GM21381 (cell line): ENCODE measurements at regions not wholly inside any gene's neighbourhood (a gene's known extent, or its start where the extent isn't known, plus 50 kb on each side); places are given as distances from the start of the nearest gene placed in this dataset.
"Not testable (repeated sequence)": the region's sequence is repeated elsewhere in the genome, so short reads cannot be mapped to it uniquely, and the experiment has no call there.

Source experiments
- ATAC-seq: cut with Tn5 transposase; IDR thresholded peaks from one replicate; pipeline ENCODE4 v1.9.1; 2021; ENCODE audit warnings: mild to moderate bottlenecking, moderate library complexity; ENCODE audit not compliant: unreplicated experiment

DNA sequence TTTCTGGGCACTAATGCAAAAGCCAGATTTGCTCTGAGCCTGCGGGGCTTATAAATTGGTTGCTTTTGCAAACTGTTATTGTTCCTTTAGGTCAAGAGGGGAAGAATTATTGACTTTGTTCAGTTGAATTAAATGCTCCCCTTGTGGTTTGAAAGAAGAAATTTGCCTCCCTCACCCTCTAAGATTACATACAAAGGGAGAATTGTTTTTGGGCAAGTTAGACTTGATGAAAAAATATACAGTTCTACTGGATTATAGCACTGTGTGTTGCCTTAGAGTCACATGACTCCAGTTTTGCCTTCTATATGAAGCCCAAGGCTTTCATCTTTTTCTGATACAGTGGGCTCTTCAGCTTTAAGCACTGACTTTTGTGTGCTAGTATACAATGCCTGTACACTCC, 1265.8 kb upstream of the LRRTM3 start:
- no peak for ATAC-seq

DNA sequence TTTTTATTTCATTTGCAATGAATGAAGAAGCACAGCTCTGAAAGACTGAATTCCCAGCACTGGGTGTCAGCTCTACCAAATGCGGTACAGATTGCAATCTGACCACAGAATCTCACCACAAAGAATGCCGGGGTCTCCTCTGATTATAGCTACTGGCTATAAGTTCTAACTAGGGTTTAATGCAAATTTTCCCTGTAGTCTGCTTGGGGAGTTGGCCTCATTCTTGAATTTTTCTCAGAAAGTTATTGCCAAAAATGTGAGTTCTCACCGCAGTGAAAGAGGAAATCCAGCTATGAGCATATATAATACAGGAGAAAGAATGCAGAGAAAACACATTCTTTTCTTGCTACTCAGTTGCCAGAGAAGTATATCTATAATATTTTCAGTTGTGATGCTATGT, 1255.7 kb upstream of the LRRTM3 start:
- ATAC-seq = no peak

DNA sequence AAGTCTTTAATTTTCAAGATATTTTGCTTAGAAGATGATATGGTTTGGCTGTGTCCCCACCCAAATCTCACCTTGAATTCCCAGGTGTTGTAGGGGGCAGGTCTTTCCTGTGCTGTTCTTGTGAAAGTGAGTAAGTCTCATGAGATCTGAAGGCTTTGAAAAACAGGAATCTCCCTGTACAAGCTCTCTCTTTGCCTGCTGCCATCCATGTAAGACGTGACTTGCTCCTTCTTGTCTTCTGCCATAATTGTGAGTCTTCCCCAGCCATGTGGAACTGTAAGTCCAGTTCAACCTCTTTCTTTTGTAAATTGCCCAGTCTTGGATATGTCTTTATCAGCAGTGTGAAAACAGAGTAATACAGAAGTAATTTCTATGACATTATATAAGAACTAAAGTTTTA, 1255.2 kb upstream of the LRRTM3 start:
- not testable (repeated sequence) for ATAC-seq

DNA sequence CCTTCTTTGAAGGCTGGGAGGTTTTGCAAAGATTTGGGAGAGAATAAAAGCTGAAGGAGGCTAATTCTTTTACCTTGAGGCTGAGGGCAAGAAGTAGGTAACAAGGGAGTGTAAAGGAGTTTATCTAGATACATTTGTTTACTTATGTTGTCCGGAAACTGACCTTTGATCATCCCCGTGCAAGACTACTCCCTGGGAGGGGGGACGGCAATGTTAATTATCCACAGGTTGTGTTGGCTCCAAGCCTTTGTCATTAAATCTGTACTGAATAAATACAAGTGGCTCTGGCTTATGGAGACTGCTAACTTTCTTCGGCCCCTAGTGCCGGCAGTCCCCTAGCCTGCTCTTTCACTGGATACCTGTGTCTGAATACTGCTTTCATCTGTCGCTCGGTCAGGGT, 1250.6 kb upstream of the LRRTM3 start:
- no peak for ATAC-seq

DNA sequence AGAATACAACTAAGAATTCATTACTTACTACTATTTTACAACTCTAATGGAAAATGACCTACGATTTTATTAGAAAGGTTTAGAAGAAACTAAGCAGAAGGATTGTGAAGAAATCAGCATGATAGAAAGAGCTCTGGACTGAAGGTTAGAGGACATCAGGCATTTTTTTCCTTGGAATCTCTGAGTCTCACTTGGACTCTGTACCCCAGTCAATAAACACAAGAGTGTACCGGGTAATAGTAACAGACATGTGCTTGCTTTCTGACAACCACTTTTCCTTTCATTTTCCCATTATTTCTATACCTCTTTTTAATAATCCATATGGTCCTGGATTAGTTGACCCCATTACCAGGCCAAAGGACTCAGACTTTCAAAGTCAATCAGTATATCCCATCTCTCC, 1240.9 kb upstream of the LRRTM3 start:
- no peak for ATAC-seq

DNA sequence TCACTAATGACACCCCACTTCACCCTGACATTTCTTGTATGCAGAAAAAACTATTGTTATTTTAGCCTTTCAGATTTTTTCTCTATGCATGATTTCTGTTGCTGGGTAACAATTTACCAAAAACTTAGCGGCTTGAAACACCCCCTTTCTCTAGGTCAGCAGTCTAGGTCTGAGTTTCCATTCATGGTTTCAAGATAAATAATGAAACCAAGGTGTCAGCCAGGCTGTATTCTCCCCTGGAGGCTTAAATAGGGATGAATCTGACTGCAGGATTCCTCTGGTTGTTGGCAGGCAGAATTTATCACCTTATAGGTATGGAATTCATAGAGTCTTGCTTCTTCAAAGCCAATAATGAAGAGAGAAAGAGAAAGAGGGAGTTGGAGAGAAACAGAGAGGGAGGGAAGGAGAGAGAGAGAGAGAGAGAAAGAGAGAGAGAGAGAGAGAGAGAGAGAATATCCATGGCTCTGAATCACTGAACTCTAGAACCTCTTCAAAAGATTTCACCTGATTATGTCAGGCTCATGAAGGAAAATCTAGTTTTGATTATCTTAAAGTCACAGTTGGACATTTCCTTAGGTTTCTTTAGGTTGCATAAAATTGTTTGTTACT, 1224.6 kb upstream of the LRRTM3 start:
- ATAC-seq = no peak

DNA sequence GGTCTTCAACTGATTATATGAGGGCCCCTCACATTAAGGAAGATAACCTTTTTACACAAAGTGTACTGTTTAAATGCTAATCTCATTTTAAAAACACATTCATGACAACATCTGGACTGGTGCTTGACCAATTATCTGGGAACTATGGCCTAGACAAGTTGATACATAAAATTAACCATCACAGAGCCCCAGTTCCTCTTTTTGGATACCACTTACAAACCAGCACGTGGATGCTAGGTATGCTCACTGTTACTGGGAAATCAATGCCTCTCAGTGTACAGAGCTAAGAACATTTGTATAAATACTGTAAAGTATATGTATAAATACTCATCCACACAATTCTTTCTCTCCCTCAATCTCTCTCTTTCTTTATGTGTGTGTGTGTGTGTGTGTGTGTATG, 1217.8 kb upstream of the LRRTM3 start:
- ATAC-seq = no peak

DNA sequence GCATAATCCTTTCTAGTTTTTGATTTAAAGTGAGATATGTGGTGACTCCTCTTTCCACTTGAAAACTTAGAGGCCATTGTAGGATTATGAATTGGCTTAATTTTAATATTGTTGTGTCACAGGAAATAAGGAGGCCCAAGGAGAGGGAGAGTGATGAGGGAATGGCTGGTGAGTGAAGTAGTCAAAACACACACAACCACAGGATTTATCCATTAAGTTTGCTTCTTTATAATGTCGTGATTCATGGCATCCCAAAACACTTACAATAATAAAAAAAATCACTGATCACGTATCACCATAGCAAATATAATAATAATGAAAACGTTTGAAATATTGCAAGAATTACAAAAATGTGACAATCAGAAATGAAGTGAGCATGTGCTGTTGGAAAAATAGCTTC, 1215.5 kb upstream of the LRRTM3 start:
- ATAC-seq = no peak

DNA sequence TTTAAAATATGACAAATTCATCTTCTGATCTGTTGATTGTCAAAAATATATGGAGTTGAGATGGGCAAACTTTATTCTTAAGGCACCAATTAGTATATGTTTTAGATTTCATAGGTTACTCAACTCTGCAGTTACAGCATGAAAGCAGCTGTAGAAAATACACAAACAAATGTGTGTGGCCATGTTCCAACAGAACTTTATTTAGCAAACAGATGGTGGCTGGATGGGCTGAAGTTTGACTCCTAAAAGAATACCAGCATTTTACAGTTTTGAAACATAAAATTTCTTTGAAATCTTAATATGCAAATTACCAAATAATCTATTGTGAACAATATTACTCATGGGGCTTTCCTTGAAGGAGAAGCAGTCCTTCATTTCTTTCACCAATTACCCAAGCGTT, 1206.0 kb upstream of the LRRTM3 start:
- no peak for ATAC-seq

DNA sequence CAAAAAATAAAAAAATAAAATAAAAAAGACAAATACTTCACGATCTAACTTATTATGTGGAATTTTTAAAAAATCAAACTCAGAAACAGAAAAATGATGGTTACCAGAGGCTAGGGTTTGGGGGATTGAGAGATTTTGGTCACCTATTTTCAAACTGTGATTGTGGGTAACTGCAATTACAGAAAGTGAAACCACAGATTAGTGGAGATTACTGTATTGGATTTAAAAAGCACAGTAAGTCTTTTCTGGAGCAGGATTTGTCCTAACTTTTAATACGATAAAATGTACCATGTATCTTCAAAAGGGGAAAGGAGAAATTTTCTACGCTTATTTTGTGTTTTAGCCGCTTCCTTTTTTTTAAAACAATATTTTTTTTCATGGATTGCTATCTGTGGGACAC, 1204.9 kb upstream of the LRRTM3 start:
- no peak for ATAC-seq

DNA sequence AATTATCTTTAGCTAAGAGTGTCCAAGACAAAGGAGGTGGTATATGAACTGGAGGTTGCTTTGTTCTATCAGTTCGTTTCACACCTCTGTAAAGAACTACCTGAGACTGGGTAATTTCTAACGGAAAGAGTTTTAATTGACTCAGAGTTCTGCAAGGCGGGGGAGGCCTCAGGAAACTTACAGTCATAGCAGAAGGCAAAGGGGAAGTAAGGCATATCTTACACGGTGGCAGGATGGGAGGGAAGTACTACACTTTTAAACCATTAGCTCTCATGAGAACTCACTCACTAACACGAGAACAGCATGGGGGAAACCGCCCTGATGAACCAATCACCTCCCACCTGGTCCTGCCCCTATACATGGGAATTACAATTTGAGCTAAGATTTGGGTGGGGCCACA, 1202.3 kb upstream of the LRRTM3 start:
- ATAC-seq = no peak

DNA sequence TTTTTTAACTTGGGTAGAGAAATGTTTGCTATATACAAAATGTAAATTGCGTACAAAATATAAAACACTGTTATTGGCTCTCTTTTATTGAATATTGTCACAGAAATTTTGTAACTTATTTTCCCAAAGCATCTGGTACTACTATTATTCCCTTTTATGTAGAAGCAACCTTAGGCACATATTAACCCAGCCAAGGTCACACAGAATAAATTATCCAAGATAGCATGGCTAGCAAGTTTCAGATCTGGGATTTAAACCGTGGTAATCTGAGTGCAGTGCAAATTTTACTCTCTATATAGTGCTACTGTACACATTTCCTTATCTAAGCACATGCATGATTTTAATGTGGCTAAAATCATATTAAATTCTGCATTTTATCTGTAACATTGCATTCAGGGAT, 1190.5 kb upstream of the LRRTM3 start:
- no peak for ATAC-seq

DNA sequence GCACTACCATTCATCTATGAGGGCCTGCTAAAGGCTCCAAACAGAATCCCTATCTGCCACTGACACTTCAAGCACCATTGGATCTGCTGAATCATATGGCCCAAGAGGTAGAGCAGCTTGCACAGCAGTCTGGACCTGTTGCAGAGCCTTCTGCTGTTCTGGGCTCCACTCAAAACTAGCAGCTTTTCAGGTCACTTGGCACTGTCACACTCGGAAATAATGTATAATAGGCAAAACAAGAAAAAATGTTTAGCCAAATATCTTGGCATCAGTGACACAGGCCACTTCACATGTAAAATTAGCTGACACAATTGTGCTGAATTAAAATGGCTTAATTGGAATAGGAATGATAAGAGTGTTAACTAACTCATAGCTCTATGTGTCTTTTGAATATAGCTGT, 1182.9 kb upstream of the LRRTM3 start:
- ATAC-seq = no peak

DNA sequence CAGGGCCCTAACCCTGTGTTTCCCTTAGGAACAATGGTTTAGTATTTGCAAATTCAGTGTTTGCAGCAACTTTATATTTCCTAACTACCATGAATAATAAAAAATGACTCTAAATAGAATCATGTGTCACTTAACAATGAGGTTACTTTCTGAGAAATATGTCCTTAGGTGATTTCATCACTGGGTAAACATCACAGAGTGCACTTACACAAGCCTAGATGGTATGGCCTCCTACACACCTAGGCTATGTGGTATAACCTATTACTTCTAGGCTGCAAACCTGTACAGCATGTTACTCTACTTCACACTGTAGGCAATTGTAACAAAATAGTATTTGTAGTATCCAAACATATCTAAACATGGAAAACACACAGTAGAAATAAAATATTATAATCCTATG, 1174.6 kb upstream of the LRRTM3 start:
- ATAC-seq = no peak

DNA sequence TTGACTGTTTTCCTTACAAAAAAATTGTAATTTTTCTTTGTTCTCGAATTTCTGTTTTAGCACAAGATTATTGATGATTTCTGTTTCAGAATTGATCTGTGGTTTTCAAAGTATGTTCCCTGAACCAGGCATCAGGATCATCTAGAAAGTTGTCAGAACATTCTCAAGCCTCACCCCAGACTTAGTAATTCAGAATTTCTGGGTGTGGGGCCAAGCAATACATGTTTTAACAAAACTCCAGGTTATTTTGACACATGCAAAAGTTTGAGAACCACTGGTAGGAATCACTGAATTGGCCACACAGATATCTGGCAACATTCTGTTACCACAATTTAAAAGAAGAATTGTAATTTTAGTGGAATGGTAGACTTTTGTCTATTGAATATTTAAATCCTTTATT, 1173.9 kb upstream of the LRRTM3 start:
- no peak for ATAC-seq

DNA sequence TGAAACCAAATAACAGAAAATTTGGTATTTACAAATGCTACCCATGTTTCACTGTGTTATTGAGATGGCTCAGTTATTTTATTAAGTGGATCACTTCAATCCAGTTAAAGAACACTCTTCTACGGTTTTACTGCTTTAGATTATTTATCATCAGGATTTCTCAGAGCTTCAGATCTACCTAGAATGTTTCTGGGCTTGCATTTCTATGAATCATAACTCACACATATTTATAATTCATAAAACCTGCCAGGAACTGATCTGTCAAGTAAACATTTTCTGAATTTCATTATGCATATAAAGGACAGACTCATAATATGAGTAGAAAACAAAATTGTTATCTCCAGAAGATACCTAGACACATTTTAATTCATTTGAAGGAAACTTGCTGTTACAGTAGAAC, 1172.3 kb upstream of the LRRTM3 start:
- no peak for ATAC-seq

DNA sequence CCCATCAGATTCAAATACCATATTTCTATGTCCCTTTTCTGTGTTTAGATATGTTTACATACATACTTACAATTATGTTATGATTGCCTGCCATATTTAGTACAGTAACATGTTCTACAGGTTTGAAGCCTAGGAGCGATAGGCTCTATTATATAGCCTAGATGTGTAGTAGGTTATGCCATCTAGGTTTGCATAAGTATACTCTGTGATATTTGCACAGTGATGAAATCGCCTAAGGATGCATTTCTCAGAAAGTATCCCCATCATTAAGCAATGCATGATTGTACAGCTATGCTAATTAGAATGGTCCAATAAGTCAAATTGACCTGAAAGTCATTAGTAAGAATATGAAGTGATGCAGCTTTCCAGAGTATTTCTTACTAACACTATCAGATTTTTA, 1171.7 kb upstream of the LRRTM3 start:
- ATAC-seq = no peak

DNA sequence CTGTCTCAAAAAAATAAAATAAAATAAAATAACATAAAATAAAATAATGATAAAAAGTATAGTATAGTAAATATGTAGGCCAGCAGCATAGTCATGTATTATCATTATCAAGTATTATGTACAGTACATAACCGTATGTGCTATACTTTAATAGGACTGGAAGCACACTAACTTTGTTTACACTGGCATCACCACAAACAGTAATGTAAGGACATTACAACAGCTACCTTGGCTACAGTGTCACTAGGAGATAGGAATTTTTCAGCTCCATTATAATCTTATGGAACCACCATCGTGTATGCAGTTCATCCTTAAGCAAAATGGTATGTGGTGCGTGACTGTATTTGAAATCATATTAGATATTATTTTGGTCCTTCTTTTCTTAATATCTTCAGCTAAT, 1163.5 kb upstream of the LRRTM3 start:
- ATAC-seq = no peak

DNA sequence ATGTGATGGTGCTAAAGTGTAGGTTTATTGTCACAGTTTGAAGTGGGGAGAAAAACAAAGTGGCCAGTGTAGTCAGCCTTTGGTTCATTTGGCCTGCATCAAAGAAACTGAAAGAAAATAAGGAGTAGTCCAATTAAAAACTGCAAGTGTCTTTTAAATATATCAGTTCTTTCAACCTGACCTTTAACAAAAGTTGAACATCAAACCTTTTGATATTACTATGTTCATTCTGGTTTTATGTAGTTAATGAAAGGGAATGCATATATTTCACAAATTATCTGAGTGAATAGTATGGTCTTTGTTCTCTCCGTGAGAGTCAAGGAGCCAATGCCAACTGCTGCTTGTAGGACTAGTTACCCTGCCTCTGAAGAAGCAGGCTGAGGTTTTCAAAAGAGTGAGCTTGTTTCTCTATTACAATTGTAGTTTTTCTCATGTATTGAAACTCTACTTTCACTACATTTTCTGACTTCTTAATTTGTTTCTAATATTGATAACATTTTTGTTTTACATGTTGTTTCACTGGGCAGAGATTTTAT, 1160.8 kb upstream of the LRRTM3 start:
- ATAC-seq = no peak

DNA sequence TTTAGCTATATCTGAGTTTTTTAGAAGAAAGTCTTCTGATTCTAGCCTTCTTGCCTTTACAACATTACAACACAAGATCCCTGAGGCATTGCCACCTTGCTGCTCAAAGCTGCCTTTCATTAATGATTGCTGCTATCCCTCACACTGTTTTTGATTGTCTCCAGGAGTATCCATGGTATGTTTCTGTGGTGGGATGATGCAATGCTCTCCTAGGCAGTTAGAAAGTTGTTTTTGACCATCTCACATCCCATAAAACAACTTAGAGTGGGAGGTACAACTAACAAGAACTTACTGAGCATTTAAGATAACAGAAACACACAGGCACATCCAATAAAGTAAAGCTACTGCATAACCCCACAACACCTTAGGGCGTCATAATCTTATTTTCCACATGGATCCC, 1156.0 kb upstream of the LRRTM3 start:
- ATAC-seq = no peak

DNA sequence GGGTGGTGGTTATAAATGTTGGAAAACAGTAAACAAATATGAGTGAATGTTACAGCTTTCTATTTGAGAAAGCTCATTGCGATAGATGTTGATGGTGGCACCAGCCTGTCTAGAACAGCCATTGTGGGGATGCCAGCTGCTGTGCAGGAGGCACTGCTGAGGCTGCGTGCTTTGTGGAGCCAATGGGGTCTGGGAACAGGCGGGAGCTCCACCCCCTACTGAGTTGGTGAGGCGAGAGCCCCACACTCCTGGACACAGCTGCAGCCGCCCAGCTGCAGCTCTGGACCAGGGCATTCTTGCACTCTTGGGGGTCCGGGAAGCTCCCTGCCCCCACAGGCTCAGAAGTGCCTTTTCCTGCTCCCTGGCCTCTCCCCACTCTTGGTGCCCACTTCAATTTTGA, 1147.1 kb upstream of the LRRTM3 start:
- ATAC-seq = no peak

DNA sequence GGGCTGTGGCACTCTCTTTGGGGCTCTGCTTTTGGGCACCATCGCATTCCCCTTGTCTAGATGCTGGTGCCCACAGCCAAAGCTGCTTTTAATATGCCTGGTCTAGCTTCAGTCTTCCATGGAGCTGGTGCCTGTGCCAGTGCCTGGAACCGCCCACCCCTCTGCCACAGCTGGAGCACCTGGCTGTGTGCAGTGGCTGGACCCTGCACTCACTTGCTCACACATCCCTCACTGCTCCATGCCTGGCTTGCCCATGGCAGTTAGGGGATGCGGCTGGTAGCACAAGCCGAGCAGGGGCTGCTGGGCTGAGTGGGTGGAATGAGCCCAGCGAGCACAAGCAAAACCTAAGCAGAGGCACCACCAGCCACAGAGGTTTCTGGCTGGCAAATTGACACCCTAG, 1145.9 kb upstream of the LRRTM3 start:
- no peak for ATAC-seq

DNA sequence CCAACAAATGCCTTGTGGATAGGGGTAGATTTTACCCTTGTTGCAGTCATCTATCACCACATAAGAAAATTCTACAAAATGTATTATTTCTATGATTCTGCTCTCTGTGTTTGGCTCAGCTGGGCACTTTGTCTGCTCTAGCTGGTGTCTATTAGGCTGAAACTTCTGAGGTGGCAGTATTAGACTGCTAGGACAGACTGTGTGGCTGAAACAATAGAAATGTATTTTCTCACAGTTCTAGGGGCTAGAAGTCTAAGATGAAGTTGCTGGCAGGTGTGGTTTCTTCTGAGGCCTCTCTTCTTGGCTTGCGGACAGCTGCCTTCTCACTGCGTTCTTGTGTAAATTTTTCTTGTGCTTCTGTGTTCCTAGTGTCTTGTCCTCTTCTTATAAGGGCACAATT, 1139.6 kb upstream of the LRRTM3 start:
- ATAC-seq = no peak
